ENCODE measurements at regions not wholly inside any gene's neighbourhood (a gene's known extent, or its start where the extent isn't known, plus 50 kb on each side); places are given as distances from the start of the nearest gene placed in this dataset.

DNA sequence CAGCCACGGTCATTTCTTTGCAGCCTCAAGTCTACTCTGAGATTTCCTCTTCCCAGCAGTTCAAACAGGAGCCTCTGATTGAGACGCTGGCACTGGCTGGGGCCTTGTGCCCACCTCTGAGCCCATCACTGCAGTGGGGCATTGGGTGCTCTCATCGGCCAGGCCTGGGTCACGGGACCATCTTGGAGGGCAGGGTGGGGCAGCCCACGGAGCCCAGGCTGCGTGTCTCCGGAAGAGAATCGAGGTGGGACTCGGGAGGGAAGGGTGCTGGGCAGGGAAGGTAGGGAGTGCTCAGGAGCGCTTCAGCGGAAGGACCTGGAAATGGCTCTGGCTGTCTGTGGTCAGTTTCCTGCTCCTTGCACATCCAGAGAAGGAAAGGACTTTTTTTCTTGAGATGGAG, 82.4 kb downstream of the RTP5 start:
- TF ChIP-seq, protein P1, sequence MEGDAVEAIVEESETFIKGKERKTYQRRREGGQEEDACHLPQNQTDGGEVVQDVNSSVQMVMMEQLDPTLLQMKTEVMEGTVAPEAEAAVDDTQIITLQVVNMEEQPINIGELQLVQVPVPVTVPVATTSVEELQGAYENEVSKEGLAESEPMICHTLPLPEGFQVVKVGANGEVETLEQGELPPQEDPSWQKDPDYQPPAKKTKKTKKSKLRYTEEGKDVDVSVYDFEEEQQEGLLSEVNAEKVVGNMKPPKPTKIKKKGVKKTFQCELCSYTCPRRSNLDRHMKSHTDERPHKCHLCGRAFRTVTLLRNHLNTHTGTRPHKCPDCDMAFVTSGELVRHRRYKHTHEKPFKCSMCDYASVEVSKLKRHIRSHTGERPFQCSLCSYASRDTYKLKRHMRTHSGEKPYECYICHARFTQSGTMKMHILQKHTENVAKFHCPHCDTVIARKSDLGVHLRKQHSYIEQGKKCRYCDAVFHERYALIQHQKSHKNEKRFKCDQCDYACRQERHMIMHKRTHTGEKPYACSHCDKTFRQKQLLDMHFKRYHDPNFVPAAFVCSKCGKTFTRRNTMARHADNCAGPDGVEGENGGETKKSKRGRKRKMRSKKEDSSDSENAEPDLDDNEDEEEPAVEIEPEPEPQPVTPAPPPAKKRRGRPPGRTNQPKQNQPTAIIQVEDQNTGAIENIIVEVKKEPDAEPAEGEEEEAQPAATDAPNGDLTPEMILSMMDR (IDR thresholded peaks at IDR 0.05; ENCODE audit: low read depth, low read length, missing control alignments) = no peak
- Histone ChIP-seq H3K36me3 (replicated peaks) (no peaks in the 10 kb centered on the region), H3K27me3 (replicated peaks) (peaks cover 6% of the 10 kb centered on the region), H3K27ac (no peak overlapping the region), H3K4me3 (ENCODE audit: low read depth, low read length) (no peak overlapping the region)
- in situ Hi-C loops (cut with HindIII; ENCODE audit: low pct_ligation_motif_present, low sequenced_read_pairs) = no loop called here
- DNase-seq = no peak

DNA sequence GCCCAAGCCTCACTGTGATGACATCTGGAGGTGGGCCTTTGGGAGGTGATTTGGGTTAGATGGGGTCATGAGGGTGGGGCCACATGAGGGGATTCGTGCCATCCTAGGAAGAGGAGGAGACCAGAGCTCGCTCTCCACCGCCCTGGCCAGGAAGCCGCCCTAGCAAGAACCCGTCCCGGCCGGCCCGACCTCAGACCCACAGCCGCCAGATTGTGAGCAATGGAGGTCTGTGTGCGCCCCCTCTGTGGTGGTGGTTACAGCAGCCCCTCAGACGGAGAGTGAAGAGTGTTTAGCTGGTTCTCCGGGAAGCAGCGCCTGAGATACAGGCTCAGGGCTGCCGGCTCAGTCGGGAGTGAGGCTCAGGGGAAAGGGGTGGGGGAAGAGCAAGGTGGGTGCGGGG, 83.3 kb downstream of the RTP5 start:
- in situ Hi-C loops (cut with HindIII; ENCODE audit: low pct_ligation_motif_present, low sequenced_read_pairs) = no loop called here
- Histone ChIP-seq H3K27ac (no peak overlapping the region), H3K27me3 (replicated peaks) (peaks cover 6% of the 10 kb centered on the region), H3K36me3 (replicated peaks) (no peaks in the 10 kb centered on the region), H3K4me3 (ENCODE audit: low read depth, low read length) (no peak overlapping the region)
- no peak for DNase-seq
- TF ChIP-seq, protein P1 (IDR thresholded peaks at IDR 0.05; ENCODE audit: low read depth, low read length, missing control alignments) = no peak

DNA sequence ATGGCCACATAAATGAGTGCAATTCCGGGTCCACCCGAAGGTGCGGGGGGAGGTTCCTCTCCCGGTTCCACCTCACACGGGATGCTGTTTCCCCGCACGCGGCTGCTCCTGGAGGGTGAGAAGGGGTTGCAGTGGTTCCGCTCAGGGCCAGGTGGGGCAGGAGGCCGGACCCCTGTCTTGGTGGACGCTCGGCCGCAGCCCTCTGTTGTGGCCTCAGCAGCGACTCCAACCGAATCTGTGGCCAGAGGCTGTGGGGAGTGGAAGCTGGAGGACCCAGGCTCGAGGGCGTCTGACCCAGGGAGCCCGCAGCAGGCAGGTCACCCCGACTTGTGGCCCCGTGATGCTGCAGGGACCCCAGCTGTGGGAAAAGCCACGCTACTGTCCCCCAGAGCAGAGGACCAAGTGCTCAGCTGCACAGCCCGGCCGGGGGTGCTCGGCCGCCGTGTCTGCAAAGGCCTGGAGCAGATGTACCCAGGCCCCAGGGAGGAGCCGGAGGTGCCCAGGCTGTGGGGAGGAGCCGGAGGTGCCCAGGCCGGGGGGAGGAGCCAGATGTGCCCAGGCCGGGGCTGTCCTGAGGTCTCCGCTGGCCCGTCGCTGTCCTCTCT, 83.9 kb downstream of the RTP5 start:
- TF ChIP-seq, protein P1 (IDR thresholded peaks at IDR 0.05; ENCODE audit: low read depth, low read length, missing control alignments) = no peak
- DNase-seq = no peak
- in situ Hi-C loops (cut with HindIII; ENCODE audit: low pct_ligation_motif_present, low sequenced_read_pairs) = no loop called here
- no peak overlapping the region for H3K27ac ChIP-seq
- H3K4me3 ChIP-seq (ENCODE audit: low read depth, low read length) = no peak overlapping the region
- H3K27me3 ChIP-seq (replicated peaks) = peaks cover 6% of the 10 kb centered on the region
- H3K36me3 ChIP-seq (replicated peaks) = no peaks in the 10 kb centered on the region

DNA sequence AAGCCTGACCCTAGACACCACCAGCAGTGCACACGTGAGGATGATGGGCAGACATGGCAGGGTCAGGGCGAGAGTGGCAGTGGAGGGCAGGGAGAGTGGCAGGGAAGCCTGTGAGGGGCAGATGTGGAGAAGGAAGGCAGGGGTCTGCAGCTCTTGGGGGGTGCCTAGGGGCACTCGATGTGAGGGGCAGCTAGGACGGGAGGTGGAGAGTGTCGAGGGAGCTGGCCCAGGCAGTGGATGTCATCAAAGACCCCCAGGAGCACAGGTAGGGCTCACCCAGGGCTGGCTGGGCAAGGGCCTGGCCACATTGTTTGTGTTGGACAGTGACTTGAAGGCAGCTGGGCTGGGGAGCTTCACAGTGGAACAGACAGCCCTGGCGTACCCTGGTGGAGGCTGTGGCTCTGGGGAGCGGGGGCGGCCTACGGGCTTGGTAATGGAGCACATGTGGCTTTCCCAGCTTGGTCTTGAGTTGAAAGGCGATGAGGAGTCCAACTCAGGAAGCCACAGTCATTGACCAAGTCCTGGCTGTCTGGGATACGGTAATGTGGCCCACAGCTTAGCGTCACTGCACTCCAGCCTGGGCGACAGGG, 87.1 kb downstream of the RTP5 start:
- in situ Hi-C loops (cut with HindIII; ENCODE audit: low pct_ligation_motif_present, low sequenced_read_pairs) = no loop called here
- H3K36me3 ChIP-seq (replicated peaks) = no peaks in the 10 kb centered on the region
- H3K27me3 ChIP-seq (replicated peaks) = peaks cover 8% of the 10 kb centered on the region
- TF ChIP-seq, protein P1 (IDR thresholded peaks at IDR 0.05; ENCODE audit: low read depth, low read length, missing control alignments) = no peak
- H3K27ac ChIP-seq = no peak overlapping the region
- no peak for DNase-seq
- H3K4me3 ChIP-seq (ENCODE audit: low read depth, low read length) = no peak overlapping the region

DNA sequence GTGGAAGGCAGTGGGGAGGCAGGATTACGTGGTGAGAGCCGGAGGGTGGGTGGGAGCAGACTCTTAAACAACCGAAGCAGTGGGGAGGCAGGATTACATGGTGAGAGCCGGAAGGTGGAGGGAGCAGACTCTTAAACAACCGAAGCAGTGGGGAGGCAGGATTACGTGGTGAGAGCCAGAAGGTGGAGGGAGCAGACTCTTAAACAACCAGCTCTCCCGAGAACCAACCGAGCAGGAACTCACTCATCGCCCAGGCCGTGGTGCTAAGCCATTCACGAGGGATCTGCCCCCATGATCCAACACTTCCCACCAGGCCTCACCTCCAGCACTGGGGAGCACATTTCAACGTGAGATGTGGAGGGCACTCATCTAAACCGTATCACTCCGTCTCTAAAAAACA, 87.7 kb downstream of the RTP5 start:
- in situ Hi-C loops (cut with HindIII; ENCODE audit: low pct_ligation_motif_present, low sequenced_read_pairs) = no loop called here
- TF ChIP-seq, protein P1 (IDR thresholded peaks at IDR 0.05; ENCODE audit: low read depth, low read length, missing control alignments) = no peak
- H3K27ac ChIP-seq = no peak overlapping the region
- no peak overlapping the region for H3K4me3 ChIP-seq (ENCODE audit: low read depth, low read length)
- peaks cover 7% of the 10 kb centered on the region for H3K27me3 ChIP-seq (replicated peaks)
- DNase-seq = no peak
- no peaks in the 10 kb centered on the region for H3K36me3 ChIP-seq (replicated peaks)
